GM18868 (cell line): ENCODE measurements at regions not wholly inside any gene's neighbourhood (a gene's known extent, or its start where the extent isn't known, plus 50 kb on each side); places are given as distances from the start of the nearest gene placed in this dataset.

Experiments
- ATAC-seq: cut with Tn5 transposase; IDR thresholded peaks from one replicate; pipeline ENCODE4 v1.9.1; 2021; ENCODE audit warnings: mild to moderate bottlenecking, moderate library complexity; ENCODE audit not compliant: unreplicated experiment

GRCh38 chr1:168865850-168866620 lies 137.0 kb upstream of the DPT start:
- peak; percentile 67 for ATAC-seq

- no peak for ATAC-seq
Observed at GRCh38 chr1:168867941-168868634, 139.1 kb upstream of the DPT start.

DNA sequence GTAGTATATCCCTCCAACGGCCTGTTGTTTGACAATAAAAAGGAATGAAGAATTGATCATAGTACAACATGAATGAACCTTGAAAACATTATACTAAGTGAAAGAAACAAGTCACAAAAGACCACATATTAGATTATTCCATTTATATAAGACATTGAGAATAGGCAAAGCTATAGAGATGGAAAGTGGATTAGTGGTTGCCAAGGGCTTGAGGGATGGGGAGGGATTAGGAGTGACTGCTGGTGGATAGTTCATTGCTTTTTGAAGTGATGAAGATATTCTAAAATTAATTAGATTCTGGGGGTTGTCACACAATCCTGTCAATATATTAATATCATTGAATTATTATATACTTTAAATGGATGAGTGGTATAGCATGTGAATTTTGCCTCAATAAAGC lies 142.5 kb upstream of the DPT start:
- ATAC-seq: no peak

- no peak for ATAC-seq
Observed at GRCh38 chr1:168875831-168876230, 146.8 kb upstream of the DPT start.

DNA sequence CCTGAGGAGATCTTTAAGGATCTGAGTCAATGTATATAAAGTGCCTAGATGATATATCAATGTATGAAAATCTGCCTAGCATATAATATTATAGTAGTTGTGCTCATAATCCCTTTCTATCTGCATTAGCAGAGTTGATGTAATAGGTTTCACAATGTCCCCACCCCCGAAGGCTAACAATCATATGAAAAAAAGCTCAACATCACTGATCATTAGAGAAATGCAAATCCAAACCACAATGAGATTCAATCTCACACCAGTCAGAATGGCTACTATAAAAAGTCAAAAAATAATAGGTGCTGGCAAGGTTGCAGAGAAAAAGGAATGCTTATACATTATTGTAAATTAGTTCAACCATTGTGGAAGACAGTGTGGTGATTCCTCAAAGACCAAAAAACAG lies 147.8 kb upstream of the DPT start:
- ATAC-seq: no peak

- no peak for ATAC-seq
Observed at GRCh38 chr1:168879896-168880734, 151.1 kb upstream of the DPT start.

- no peak for ATAC-seq
Observed at GRCh38 chr1:168881656-168882260, 152.8 kb upstream of the DPT start.

- no peak for ATAC-seq
Observed at GRCh38 chr1:168887381-168887780, 158.4 kb upstream of the DPT start.

DNA sequence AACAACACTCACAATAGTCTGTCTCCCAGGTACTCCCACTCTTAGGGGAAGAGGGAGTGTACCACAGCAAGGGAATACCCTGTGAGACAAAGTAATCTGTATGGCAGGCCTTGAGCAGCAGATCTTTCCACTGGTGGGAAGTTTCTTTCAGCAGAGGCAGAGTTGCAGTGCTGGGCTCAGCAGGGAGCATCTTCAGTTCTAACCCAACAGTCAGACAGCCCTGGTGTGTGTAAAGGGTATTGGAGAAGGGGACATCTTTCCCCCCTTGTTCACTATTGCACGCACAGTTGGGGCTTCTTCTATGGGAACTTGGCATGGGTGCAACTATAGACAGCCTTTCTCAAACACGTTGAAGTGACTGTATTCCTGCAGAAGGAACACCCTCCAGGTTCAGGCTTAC lies 159.4 kb upstream of the DPT start:
- ATAC-seq: no peak

DNA sequence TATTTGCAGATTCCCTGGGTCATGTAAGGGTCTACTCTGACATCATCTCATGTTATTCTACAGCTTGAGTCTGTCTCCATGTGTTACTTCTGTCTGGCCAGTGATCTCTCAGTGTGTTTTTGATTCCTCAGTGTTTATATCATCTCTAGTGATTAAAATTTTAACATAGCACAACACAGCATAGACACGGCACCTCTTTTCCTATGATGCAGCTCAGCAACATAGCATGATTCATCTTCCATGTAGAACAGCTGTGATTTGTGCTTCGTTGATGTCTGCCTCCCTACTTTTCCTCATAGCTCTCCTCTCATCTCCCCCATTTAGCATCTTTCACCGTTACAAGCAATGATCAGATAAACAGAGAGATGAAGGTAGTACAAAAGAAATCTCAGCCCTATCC lies 163.9 kb upstream of the DPT start:
- ATAC-seq: no peak

DNA sequence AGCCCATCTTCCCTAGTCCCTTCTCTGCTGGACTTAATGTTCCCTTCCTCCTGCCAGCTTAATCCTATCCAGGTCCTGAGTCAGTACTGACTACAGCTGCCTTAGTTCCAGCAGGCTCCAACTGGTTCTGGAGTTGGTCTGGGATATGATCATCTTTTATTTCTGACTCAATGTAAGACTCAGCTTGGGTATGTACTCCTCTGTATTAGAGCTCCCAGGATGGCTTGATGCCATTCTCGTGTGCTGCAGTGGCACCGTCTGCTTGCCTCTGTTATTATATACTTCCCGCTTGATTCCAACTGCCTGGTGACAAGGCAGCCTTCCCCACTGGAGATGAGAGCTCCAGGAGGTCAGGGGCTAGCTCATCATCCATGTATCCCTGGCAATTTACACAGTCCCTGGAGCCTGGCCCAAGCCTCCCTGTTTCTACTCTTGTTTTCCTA lies 164.4 kb upstream of the DPT start:
- ATAC-seq: no peak

- ATAC-seq: no peak
Observed at GRCh38 chr1:168894397-168894903, 165.4 kb upstream of the DPT start.

DNA sequence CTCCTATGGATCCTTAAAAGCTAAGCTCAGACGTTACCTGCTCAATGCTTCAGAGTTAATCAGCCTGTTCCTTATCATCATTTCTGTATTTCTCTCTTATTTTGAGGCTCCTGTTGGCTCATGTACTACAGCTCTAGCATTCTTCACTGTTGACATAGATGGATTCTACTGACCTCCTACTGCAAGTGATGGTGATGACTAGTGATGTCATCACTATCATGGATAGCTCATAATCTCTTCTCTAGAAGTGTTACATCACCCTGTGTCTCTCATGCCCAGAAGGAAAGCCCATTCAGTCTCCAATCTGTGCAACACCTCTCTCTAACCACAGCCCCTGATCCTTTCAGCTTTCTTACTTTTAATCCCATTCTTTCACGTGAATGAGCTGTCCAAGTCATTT lies 168.2 kb upstream of the DPT start:
- no peak for ATAC-seq

- ATAC-seq: no peak
Observed at GRCh38 chr1:168903237-168903830, 174.3 kb upstream of the DPT start.

DNA sequence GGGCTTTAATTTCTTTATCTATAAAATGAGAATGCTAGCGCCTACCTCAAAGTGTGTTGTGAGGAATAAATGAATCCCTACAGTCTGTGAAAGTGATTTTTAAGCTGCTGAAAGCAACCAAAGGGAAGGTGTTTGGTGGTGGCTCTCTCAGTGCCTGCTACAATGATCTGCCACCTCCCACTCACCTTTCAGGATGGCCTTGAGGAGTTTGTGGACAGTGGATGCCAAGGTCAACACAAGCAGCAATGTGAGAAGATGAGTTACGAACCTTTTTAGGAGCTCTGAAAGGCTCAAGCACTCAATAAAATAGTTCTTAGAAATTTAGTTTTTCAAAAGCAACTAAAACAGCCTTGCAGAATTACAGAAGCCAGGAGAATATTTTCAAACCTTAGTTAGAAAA lies 176.6 kb upstream of the DPT start:
- ATAC-seq: no peak

GRCh38 chr1:168906367-168906766 lies 177.4 kb upstream of the DPT start:
- no peak for ATAC-seq

DNA sequence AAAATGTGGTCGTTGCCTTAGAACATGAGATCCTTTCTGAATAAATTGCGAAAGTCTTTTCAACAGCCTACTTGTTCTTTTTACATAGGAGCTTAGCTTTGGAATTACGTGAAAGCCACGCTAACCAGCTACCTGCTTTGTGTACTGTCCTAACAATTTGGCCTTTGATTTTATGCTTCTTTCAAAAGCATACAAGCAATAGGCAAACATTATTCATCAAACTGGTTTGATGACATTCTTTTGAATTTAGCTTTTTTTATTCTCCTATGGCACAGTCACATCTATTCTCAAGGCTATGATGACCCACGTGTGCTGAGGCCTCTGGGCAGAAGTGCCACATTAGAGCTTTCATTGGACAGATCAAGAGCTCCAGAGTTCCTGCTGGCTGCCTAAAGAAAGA lies 178.0 kb upstream of the DPT start:
- ATAC-seq: no peak

DNA sequence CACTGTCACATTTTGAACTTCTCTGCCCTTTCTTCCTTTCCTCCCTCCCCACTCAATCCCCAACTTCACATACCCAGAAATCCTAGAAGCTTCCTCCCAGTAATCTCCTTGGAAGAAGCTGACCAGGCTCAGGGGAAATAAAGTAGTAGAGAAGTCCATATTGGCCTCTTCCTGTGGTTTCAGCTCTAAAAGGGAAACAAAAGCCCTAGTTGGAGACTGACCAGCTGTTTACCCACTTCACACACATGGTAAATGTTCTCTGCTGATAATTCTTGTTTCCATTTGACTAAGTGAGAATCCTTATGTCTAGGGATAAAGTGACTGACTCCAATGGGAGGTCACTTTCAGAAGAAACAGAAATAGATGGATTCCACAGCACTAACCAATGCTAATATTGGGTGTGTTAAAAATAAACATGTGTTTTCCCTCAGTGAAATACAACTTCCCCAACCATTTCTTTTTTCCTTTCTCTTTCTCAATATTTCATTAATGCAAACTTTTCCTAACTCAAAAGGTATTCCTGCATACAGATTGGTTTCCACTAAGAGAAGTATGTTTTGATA lies 178.9 kb upstream of the DPT start:
- no peak for ATAC-seq

DNA sequence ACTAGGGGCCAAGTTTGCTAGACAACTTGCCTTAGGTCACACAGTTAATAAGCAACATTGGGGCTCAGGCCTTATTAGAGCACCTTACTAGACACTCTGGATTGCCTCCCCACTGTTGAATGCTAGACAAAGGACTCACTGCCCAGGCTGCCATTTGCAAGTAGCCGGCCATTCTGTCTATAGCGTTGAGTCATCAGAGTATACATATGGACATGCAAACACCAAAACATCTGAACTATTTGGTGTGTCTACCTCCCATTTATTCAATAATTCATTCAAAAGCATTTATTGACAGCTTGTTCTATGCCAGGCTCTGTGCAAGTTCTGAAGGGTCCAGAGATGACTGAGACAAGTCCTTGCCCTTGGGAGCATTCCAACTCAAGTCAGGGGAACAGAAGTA lies 181.4 kb upstream of the DPT start:
- ATAC-seq: no peak

- ATAC-seq: no peak
Observed at GRCh38 chr1:168911370-168911769, 182.4 kb upstream of the DPT start.
